Mononuclear cell (primary cell): ENCODE measurements at regions not wholly inside any gene's neighbourhood (a gene's known extent, or its start where the extent isn't known, plus 50 kb on each side); places are given as distances from the start of the nearest gene placed in this dataset.

Experiments
- H3K27me3 ChIP-seq: 2 replicates; pipeline ENCODE4 v1.6.0; 2011; ENCODE audit warnings: low read length, control low read depth; ENCODE audit not compliant: insufficient read depth
- H3K4me1 ChIP-seq: 2 replicates; pipeline ENCODE4 v1.5.1; 2011; ENCODE audit warnings: mild to moderate bottlenecking, low read length, control low read depth; ENCODE audit not compliant: insufficient read depth
- H3K4me3 ChIP-seq: 2 replicates; pipeline ENCODE4 v1.5.1; 2011; ENCODE audit warnings: mild to moderate bottlenecking, low read length, moderate library complexity
- H3K9me3 ChIP-seq: 2 replicates; pipeline ENCODE4 v1.5.1; 2011; ENCODE audit warnings: low read depth, mild to moderate bottlenecking, control low read depth, low read length

GRCh38 chrX:109831326-109831985 lies 98.4 kb upstream of the ACSL4 start:
- H3K9me3 ChIP-seq = no peaks in the 10 kb centered on the region
- no peaks in the 10 kb centered on the region for H3K27me3 ChIP-seq
- H3K4me1 ChIP-seq = peaks cover 13% of the 10 kb centered on the region
- H3K4me3 ChIP-seq = no peak overlapping the region

- Histone ChIP-seq H3K4me3 (no peak overlapping the region), H3K4me1 (peaks cover 33% of the 10 kb centered on the region), H3K9me3 (no peaks in the 10 kb centered on the region), H3K27me3 (no peaks in the 10 kb centered on the region)
Observed at GRCh38 chrX:109839694-109840567, 106.9 kb upstream of the ACSL4 start.

- H3K9me3 ChIP-seq = no peaks in the 10 kb centered on the region
Observed at GRCh38 chrX:109840585-109840984, 107.5 kb upstream of the ACSL4 start.

GRCh38 chrX:109841257-109841656 lies 108.2 kb upstream of the ACSL4 start:
- H3K9me3 ChIP-seq = no peaks in the 10 kb centered on the region
- H3K4me1 ChIP-seq = peaks cover 38% of the 10 kb centered on the region
- H3K4me3 ChIP-seq = no peak overlapping the region
- H3K27me3 ChIP-seq = no peaks in the 10 kb centered on the region

More at GRCh38 chrX:109840585-109840984, 107.5 kb upstream of the ACSL4 start:
- Histone ChIP-seq H3K4me3 (no peak overlapping the region), H3K27me3 (no peaks in the 10 kb centered on the region), H3K4me1 (peaks cover 38% of the 10 kb centered on the region)

GRCh38 chrX:109841869-109842579 lies 109.0 kb upstream of the ACSL4 start:
- H3K9me3 ChIP-seq = no peaks in the 10 kb centered on the region
- H3K27me3 ChIP-seq = no peaks in the 10 kb centered on the region
- peaks cover 38% of the 10 kb centered on the region for H3K4me1 ChIP-seq

GRCh38 chrX:109842611-109843010 lies 109.6 kb upstream of the ACSL4 start:
- H3K27me3 ChIP-seq = no peaks in the 10 kb centered on the region
- no peak overlapping the region for H3K4me3 ChIP-seq
- no peaks in the 10 kb centered on the region for H3K9me3 ChIP-seq
- peaks cover 44% of the 10 kb centered on the region for H3K4me1 ChIP-seq

More at GRCh38 chrX:109841869-109842579, 109.0 kb upstream of the ACSL4 start:
- no peak overlapping the region for H3K4me3 ChIP-seq

- Histone ChIP-seq H3K27me3 (no peaks in the 10 kb centered on the region), H3K9me3 (no peaks in the 10 kb centered on the region), H3K4me1 (peaks cover 54% of the 10 kb centered on the region), H3K4me3 (no peak overlapping the region)
Observed at GRCh38 chrX:109843963-109844751, 111.1 kb upstream of the ACSL4 start.

GRCh38 chrX:109844986-109845385 lies 111.9 kb upstream of the ACSL4 start:
- H3K4me3 ChIP-seq = no peak overlapping the region
- H3K4me1 ChIP-seq = peaks cover 48% of the 10 kb centered on the region
- no peaks in the 10 kb centered on the region for H3K27me3 ChIP-seq
- no peaks in the 10 kb centered on the region for H3K9me3 ChIP-seq

- Histone ChIP-seq H3K9me3 (no peaks in the 10 kb centered on the region), H3K4me3 (no peak overlapping the region), H3K27me3 (no peaks in the 10 kb centered on the region), H3K4me1 (peaks cover 43% of the 10 kb centered on the region)
Observed at GRCh38 chrX:109845996-109846395, 112.9 kb upstream of the ACSL4 start.

- H3K9me3 ChIP-seq = no peaks in the 10 kb centered on the region
- H3K4me3 ChIP-seq = no peak overlapping the region
- H3K27me3 ChIP-seq = no peaks in the 10 kb centered on the region
- H3K4me1 ChIP-seq = peaks cover 30% of the 10 kb centered on the region
Observed at GRCh38 chrX:109847257-109848187, 114.5 kb upstream of the ACSL4 start.

- H3K9me3 ChIP-seq = no peaks in the 10 kb centered on the region
- no peaks in the 10 kb centered on the region for H3K27me3 ChIP-seq
- H3K4me1 ChIP-seq = peaks cover 30% of the 10 kb centered on the region
- H3K4me3 ChIP-seq = no peak overlapping the region
Observed at GRCh38 chrX:109848461-109849050, 115.5 kb upstream of the ACSL4 start.

- no peaks in the 10 kb centered on the region for H3K27me3 ChIP-seq
- peaks cover 7% of the 10 kb centered on the region for H3K4me1 ChIP-seq
- no peak overlapping the region for H3K4me3 ChIP-seq
- no peaks in the 10 kb centered on the region for H3K9me3 ChIP-seq
Observed at GRCh38 chrX:109854096-109854495, 121.0 kb upstream of the ACSL4 start.

GRCh38 chrX:109855501-109855900 lies 122.4 kb upstream of the ACSL4 start:
- peaks cover 7% of the 10 kb centered on the region for H3K4me1 ChIP-seq
- no peaks in the 10 kb centered on the region for H3K9me3 ChIP-seq
- H3K27me3 ChIP-seq = no peaks in the 10 kb centered on the region
- H3K4me3 ChIP-seq = no peak overlapping the region
